ENCODE measurements at regions not wholly inside any gene's neighbourhood (a gene's known extent, or its start where the extent isn't known, plus 50 kb on each side); places are given as distances from the start of the nearest gene placed in this dataset.

DNA sequence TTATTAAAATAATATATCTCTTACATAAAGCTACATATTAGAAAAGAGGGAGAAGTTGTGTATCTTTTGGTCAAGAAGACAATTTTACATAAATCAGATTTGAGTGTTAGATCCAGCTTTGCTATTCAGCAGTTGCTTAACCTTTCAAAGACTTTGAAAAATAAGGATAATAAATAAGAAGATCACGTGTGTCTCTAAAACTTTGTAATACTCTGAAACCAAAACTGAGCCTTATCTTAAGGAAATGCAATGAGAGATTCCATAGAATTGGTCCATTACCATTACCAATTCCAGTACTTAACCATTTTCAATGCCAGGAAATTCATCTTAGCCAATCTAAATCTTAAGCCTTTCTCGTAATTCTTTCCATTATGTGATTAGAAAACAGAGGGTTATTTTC, 89.2 kb upstream of the COL5A2 start:
- no peaks in the 10 kb centered on the region for H3K36me3 ChIP-seq (ENCODE audit: insufficient read depth, low read length)
- H3K27ac ChIP-seq (ENCODE audit: low read depth, low read length): no peak overlapping the region
- no peaks in the 10 kb centered on the region for H3K27me3 ChIP-seq (ENCODE audit: control insufficient read depth in 1 of 2, insufficient read depth in 2 of 2, low read length in 2 of 2)
- H3K9me3 ChIP-seq (ENCODE audit: low read length): no peaks in the 10 kb centered on the region
- H3K4me3 ChIP-seq (ENCODE audit: low read depth in 1 of 2, low read length in 2 of 2): no peak overlapping the region
- no peak overlapping the region for H3K9ac ChIP-seq (ENCODE audit: low read length)
- peaks cover 4% of the 10 kb centered on the region for H3K4me1 ChIP-seq (ENCODE audit: insufficient read depth, low read length)

DNA sequence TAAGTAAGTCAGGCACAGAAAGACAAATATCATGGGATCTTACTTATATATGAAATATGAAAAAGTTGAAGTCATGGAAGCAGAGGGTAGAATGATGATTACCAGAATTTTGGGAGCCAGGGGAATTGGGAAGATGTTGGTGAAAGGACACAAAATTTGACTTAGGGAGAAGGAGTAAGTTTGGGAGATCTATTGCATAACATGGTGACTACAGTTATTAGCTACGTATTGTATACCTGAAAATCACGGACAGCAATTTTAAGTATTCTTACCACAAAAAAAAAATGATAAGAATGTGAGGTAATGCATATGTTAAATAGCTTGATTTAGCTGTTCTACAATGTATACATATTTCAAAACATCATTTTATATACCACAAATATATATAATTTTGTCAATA, 94.2 kb upstream of the COL5A2 start:
- no peaks in the 10 kb centered on the region for H3K4me1 ChIP-seq (ENCODE audit: insufficient read depth, low read length)
- no peak overlapping the region for H3K27ac ChIP-seq (ENCODE audit: low read depth, low read length)
- H3K4me3 ChIP-seq (ENCODE audit: low read depth in 1 of 2, low read length in 2 of 2): no peak overlapping the region
- H3K9ac ChIP-seq (ENCODE audit: low read length): no peak overlapping the region
- no peaks in the 10 kb centered on the region for H3K36me3 ChIP-seq (ENCODE audit: insufficient read depth, low read length)
- no peaks in the 10 kb centered on the region for H3K27me3 ChIP-seq (ENCODE audit: control insufficient read depth in 1 of 2, insufficient read depth in 2 of 2, low read length in 2 of 2)
- no peaks in the 10 kb centered on the region for H3K9me3 ChIP-seq (ENCODE audit: low read length)

DNA sequence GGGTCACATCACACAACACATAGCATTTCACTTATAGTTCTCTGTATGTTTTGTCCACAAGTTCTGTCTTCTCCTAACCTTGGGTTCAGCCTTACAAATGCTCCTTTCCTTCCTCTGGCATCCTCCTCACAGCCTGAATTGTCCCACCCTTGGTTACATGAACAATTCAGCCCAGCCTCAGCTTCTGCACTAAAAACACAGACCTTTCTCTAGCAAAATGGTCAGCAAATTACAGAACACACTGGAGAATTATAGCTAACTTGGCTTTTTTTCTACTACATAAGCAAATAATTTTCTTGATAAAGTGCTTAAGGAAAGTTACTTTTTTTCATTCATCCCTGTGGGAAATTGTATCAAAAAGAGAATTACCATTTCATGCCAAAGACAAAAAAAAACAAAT, 94.8 kb upstream of the COL5A2 start:
- no peaks in the 10 kb centered on the region for H3K9me3 ChIP-seq (ENCODE audit: low read length)
- no peaks in the 10 kb centered on the region for H3K4me1 ChIP-seq (ENCODE audit: insufficient read depth, low read length)
- no peak overlapping the region for H3K27ac ChIP-seq (ENCODE audit: low read depth, low read length)
- no peak overlapping the region for H3K9ac ChIP-seq (ENCODE audit: low read length)
- no peak overlapping the region for H3K4me3 ChIP-seq (ENCODE audit: low read depth in 1 of 2, low read length in 2 of 2)
- H3K27me3 ChIP-seq (ENCODE audit: control insufficient read depth in 1 of 2, insufficient read depth in 2 of 2, low read length in 2 of 2): no peaks in the 10 kb centered on the region
- H3K36me3 ChIP-seq (ENCODE audit: insufficient read depth, low read length): no peaks in the 10 kb centered on the region

DNA sequence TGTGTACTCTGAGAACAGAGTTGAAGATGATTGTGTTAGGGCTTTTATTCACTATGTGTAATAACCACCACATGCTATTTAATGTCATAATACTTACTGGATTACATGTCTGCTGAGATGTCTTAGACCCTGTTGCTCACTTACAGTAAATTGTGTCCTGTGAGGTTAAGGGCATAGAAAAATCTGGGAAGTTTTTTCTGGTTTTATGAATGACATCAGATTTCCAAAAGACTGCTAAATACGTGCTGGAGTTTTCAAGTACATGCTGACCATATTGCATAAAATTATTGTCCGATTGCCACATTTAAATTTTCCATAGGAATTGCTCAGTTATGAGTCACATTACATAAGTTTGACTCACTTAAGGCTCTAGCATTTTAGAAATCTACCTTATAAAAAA, 96.7 kb upstream of the COL5A2 start:
- Histone ChIP-seq H3K27ac (ENCODE audit: low read depth, low read length) (no peak overlapping the region), H3K4me3 (ENCODE audit: low read depth in 1 of 2, low read length in 2 of 2) (no peak overlapping the region), H3K4me1 (ENCODE audit: insufficient read depth, low read length) (no peaks in the 10 kb centered on the region), H3K27me3 (ENCODE audit: control insufficient read depth in 1 of 2, insufficient read depth in 2 of 2, low read length in 2 of 2) (no peaks in the 10 kb centered on the region), H3K9ac (ENCODE audit: low read length) (no peak overlapping the region), H3K36me3 (ENCODE audit: insufficient read depth, low read length) (no peaks in the 10 kb centered on the region), H3K9me3 (ENCODE audit: low read length) (no peaks in the 10 kb centered on the region)

DNA sequence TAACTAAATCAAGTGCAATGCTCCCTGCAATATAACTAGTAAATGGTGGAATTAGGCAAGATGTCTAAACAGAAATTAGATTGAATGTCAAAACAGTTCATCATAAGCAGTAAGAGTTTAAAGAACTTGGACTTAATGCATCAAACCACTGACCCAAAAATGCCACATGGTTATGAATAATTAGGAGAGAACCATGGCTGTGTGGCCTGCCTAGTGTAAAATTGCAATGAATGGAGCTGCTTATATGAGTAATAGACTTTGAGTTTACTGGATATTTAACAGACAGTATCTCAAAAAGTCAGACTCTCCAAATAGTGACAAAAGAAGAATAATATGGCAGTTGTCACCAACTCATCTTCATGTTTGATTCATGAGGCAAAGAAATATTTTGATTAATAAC, 101.6 kb upstream of the COL5A2 start:
- no peak overlapping the region for H3K27ac ChIP-seq (ENCODE audit: low read depth, low read length)
- H3K4me1 ChIP-seq (ENCODE audit: insufficient read depth, low read length): peaks cover 4% of the 10 kb centered on the region
- H3K27me3 ChIP-seq (ENCODE audit: control insufficient read depth in 1 of 2, insufficient read depth in 2 of 2, low read length in 2 of 2): no peaks in the 10 kb centered on the region
- H3K36me3 ChIP-seq (ENCODE audit: insufficient read depth, low read length): no peaks in the 10 kb centered on the region
- no peaks in the 10 kb centered on the region for H3K9me3 ChIP-seq (ENCODE audit: low read length)
- no peak overlapping the region for H3K9ac ChIP-seq (ENCODE audit: low read length)
- no peak overlapping the region for H3K4me3 ChIP-seq (ENCODE audit: low read depth in 1 of 2, low read length in 2 of 2)

DNA sequence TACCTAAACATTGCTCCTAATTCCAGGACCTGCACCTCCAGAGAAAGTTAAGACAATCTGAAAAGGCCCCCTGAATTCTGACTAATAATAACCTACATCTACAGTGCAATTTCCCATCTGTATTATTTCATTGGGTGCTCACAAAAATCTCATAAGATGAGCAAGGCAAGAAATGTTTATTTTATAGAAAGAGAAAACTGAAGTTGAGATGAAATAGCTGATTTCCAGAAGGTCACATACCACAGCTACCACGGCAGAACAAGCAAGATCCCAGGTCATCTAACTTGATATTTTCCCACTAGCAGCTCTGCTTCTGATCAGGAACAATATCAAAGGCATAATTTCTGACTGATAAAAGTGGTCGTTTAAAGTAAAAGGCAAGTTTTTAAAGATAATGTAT, 105.8 kb upstream of the COL5A2 start:
- peaks cover 5% of the 10 kb centered on the region for H3K9me3 ChIP-seq (ENCODE audit: low read length)
- H3K27me3 ChIP-seq (ENCODE audit: control insufficient read depth in 1 of 2, insufficient read depth in 2 of 2, low read length in 2 of 2): no peaks in the 10 kb centered on the region
- peaks cover 12% of the 10 kb centered on the region for H3K4me1 ChIP-seq (ENCODE audit: insufficient read depth, low read length)
- no peak overlapping the region for H3K27ac ChIP-seq (ENCODE audit: low read depth, low read length)
- H3K36me3 ChIP-seq (ENCODE audit: insufficient read depth, low read length): no peaks in the 10 kb centered on the region
- H3K4me3 ChIP-seq (ENCODE audit: low read depth in 1 of 2, low read length in 2 of 2): no peak overlapping the region
- H3K9ac ChIP-seq (ENCODE audit: low read length): no peak overlapping the region

DNA sequence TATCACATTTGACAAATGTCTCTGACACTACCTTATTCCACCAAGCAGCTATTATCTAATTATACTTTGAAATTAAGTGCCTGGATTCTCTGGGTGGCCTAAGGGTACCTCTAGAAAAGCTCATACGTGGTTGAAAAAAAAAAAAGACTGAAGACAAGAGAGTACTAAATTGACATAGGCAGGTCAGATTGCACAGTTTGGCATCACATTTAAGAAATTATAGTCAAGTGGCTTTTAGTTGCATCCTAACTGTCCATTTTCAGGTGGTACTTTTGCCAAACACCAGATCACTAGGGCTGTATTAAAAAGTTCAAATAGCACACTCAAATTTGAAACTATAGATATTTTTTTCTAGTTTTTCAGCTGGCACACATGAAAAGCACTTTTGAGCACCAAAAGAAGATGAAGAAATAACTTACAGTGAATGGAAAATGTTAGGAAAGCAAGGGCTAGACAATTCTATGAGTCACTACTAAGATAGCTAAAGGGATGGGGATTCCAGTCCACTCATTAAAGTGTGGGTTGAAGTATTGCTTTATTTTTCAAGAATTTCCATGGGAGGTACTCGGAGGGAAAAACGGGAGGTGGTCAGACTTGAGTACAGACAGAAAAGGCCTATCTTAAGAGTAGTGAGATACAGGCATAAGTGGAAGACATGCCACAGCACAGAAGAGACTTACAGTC, 106.5 kb upstream of the COL5A2 start:
- Histone ChIP-seq H3K9me3 (ENCODE audit: low read length) (peaks cover 5% of the 10 kb centered on the region), H3K4me3 (ENCODE audit: low read depth in 1 of 2, low read length in 2 of 2) (no peak overlapping the region), H3K4me1 (ENCODE audit: insufficient read depth, low read length) (peaks cover 12% of the 10 kb centered on the region), H3K27me3 (ENCODE audit: control insufficient read depth in 1 of 2, insufficient read depth in 2 of 2, low read length in 2 of 2) (no peaks in the 10 kb centered on the region), H3K36me3 (ENCODE audit: insufficient read depth, low read length) (no peaks in the 10 kb centered on the region), H3K9ac (ENCODE audit: low read length) (no peak overlapping the region), H3K27ac (ENCODE audit: low read depth, low read length) (no peak overlapping the region)

DNA sequence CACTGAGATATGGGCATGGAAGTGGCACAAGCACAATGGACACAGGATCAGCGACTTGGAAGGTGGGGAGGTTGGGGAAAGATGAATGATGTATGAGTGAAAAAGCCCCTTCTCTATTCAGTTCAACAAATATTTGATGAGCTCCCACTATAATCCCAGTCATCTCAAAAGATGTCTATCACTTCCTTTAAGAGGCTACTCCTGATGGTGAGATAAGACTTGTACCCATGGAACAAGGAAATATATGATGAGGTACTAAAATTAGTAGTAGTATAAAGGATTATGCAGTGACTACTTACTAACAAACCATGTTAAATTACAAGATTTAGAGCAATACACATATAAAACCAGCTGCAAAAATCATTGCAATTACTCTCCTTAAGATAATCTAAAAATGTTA, 107.8 kb upstream of the COL5A2 start:
- H3K27ac ChIP-seq (ENCODE audit: low read depth, low read length): no peak overlapping the region
- H3K9me3 ChIP-seq (ENCODE audit: low read length): peaks cover 5% of the 10 kb centered on the region
- H3K4me3 ChIP-seq (ENCODE audit: low read depth in 1 of 2, low read length in 2 of 2): no peak overlapping the region
- H3K4me1 ChIP-seq (ENCODE audit: insufficient read depth, low read length): peaks cover 12% of the 10 kb centered on the region
- no peaks in the 10 kb centered on the region for H3K36me3 ChIP-seq (ENCODE audit: insufficient read depth, low read length)
- no peaks in the 10 kb centered on the region for H3K27me3 ChIP-seq (ENCODE audit: control insufficient read depth in 1 of 2, insufficient read depth in 2 of 2, low read length in 2 of 2)
- no peak overlapping the region for H3K9ac ChIP-seq (ENCODE audit: low read length)

DNA sequence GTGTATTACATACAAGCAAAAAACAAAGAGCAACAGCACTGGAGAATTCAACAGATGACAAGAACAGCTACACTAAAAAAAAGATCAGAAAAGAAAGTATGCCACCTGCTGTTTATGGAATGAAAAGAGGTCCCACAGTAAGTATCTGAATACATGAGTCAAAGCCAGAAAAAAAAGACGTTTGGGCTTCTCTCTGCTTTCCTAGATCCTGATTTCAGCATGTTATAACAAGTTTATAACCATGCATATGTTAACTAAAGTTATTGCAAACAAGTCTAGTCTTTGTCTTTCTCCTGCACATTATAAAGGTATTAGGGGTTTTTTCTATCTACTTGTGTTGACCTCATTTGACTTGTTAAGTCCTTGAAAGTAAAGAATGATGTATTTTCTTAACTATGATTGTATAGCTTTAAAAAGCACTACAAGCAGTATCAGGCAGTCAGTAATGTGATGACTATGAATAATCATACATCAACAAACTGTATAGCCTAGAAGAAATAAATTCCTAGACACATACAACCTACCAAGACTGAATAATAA, 108.5 kb upstream of the COL5A2 start:
- Histone ChIP-seq H3K9me3 (ENCODE audit: low read length) (peaks cover 5% of the 10 kb centered on the region), H3K27me3 (ENCODE audit: control insufficient read depth in 1 of 2, insufficient read depth in 2 of 2, low read length in 2 of 2) (no peaks in the 10 kb centered on the region), H3K27ac (ENCODE audit: low read depth, low read length) (no peak overlapping the region), H3K36me3 (ENCODE audit: insufficient read depth, low read length) (no peaks in the 10 kb centered on the region), H3K4me1 (ENCODE audit: insufficient read depth, low read length) (peaks cover 12% of the 10 kb centered on the region), H3K9ac (ENCODE audit: low read length) (no peak overlapping the region), H3K4me3 (ENCODE audit: low read depth in 1 of 2, low read length in 2 of 2) (no peak overlapping the region)

DNA sequence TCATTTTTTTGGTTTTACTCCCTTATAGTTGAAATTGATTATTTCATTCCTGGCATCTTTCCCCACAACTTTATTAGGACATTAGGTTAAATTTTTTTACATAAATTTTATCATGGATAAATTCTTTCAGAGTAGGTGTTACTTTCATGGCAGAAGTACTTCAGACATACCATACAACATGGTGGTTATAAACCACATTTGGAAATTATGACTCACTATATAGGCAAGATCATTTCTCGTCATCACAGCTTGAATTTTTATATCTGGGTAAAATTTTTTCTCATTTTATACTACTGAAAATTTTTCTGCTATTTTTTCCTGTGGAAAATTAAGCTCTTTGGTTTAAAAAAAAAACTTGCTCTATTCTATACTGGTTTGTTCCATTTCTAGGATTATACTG, 111.9 kb upstream of the COL5A2 start:
- H3K4me3 ChIP-seq (ENCODE audit: low read depth in 1 of 2, low read length in 2 of 2): no peak overlapping the region
- no peaks in the 10 kb centered on the region for H3K36me3 ChIP-seq (ENCODE audit: insufficient read depth, low read length)
- H3K9me3 ChIP-seq (ENCODE audit: low read length): peaks cover 5% of the 10 kb centered on the region
- H3K9ac ChIP-seq (ENCODE audit: low read length): no peak overlapping the region
- no peaks in the 10 kb centered on the region for H3K27me3 ChIP-seq (ENCODE audit: control insufficient read depth in 1 of 2, insufficient read depth in 2 of 2, low read length in 2 of 2)
- H3K27ac ChIP-seq (ENCODE audit: low read depth, low read length): no peak overlapping the region
- H3K4me1 ChIP-seq (ENCODE audit: insufficient read depth, low read length): peaks cover 8% of the 10 kb centered on the region

DNA sequence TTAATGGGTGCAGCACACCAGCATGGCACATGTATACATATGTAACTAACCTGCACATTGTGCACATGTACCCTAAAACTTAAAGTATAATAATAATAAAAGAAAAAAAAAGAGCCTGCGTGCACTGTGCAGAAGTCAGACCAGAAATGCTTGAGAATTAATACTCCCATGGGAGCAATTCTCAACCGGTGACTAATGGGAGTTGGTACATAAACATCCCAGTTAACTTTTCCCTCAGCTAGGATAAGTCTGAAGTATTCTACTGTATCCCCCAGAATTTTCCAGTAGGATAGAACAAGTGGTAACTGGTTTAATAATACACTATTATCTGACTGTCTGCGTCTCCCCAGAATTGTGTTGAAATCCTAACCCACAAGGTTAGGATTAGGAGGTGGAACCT, 113.6 kb upstream of the COL5A2 start:
- H3K36me3 ChIP-seq (ENCODE audit: insufficient read depth, low read length): no peaks in the 10 kb centered on the region
- no peak overlapping the region for H3K4me3 ChIP-seq (ENCODE audit: low read depth in 1 of 2, low read length in 2 of 2)
- H3K4me1 ChIP-seq (ENCODE audit: insufficient read depth, low read length): peaks cover 2% of the 10 kb centered on the region
- H3K9me3 ChIP-seq (ENCODE audit: low read length): peaks cover 5% of the 10 kb centered on the region
- no peak overlapping the region for H3K9ac ChIP-seq (ENCODE audit: low read length)
- H3K27ac ChIP-seq (ENCODE audit: low read depth, low read length): no peak overlapping the region
- no peaks in the 10 kb centered on the region for H3K27me3 ChIP-seq (ENCODE audit: control insufficient read depth in 1 of 2, insufficient read depth in 2 of 2, low read length in 2 of 2)

DNA sequence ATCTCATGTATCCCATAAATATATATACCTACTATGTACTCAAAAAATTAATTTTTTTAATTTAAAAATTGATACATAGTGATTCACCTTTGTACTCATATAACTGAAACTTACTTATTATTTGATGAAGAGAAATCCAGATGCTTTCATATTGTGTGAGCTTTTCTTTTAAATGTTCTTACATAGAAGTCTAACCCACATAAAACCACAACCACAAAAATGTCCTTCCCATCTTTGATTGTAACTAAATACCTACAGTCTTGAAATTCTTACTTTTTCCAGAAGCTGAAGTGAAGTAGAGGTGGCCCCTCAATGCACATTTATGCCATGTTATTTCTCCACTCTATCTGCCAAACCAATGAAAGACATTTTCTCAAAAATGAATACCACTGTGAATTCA, 117.9 kb upstream of the COL5A2 start:
- Histone ChIP-seq H3K36me3 (ENCODE audit: insufficient read depth, low read length) (no peaks in the 10 kb centered on the region), H3K9me3 (ENCODE audit: low read length) (no peaks in the 10 kb centered on the region), H3K4me1 (ENCODE audit: insufficient read depth, low read length) (no peaks in the 10 kb centered on the region), H3K27me3 (ENCODE audit: control insufficient read depth in 1 of 2, insufficient read depth in 2 of 2, low read length in 2 of 2) (no peaks in the 10 kb centered on the region), H3K27ac (ENCODE audit: low read depth, low read length) (no peak overlapping the region), H3K4me3 (ENCODE audit: low read depth in 1 of 2, low read length in 2 of 2) (no peak overlapping the region), H3K9ac (ENCODE audit: low read length) (no peak overlapping the region)
